Natural killer cell (primary cell): ENCODE measurements at regions not wholly inside any gene's neighbourhood (a gene's known extent, or its start where the extent isn't known, plus 50 kb on each side); places are given as distances from the start of the nearest gene placed in this dataset.

ENCODE experiments used
- ATAC-seq, 3 donors: fragments of 150-1000 bp in 2 of 3; fragments of 200-7000 bp in 1 of 3; cut with Tn5 transposase; 1 replicate in 1 of 3; 2 replicates in 2 of 3; pipeline ENCODE4 v1.10.0; 2021; ENCODE audit warnings: mild to moderate bottlenecking in 2 of 3, moderate library complexity in 2 of 3
- DNase-seq, 2 donors: peaks; one replicate each; pipeline versions ENCODE4 v3.0.0 to v3.0.0-alpha.2; 2013 to 2021; ENCODE audit warnings: mixed read lengths in 1 of 2
- H3K27ac ChIP-seq: one replicate; pipeline ENCODE4 v1.5.1; 2013; ENCODE audit warnings: mild to moderate bottlenecking, low read length
- H3K27me3 ChIP-seq: one replicate; pipeline ENCODE4 v1.6.1; 2013; ENCODE audit warnings: low read length; ENCODE audit not compliant: control insufficient read depth, insufficient read depth
- H3K36me3 ChIP-seq: one replicate; pipeline ENCODE4 v1.6.1; 2013; ENCODE audit warnings: low read length; ENCODE audit not compliant: control insufficient read depth, insufficient read depth
- H3K4me1 ChIP-seq: one replicate; pipeline ENCODE4 v1.6.1; 2013; ENCODE audit warnings: low read length; ENCODE audit not compliant: control insufficient read depth, insufficient read depth
- H3K4me3 ChIP-seq: one replicate; pipeline ENCODE4 v1.5.1; 2013; ENCODE audit warnings: low read length
- H3K9me3 ChIP-seq: one replicate; pipeline ENCODE4 v1.6.1; 2013; ENCODE audit warnings: low read length; ENCODE audit not compliant: control insufficient read depth, insufficient read depth
- H3K27ac Mint-ChIP-seq, 2 donors: one replicate each; pipeline ENCODE4 v1.8.0; 2022; ENCODE audit warnings: mild to moderate bottlenecking in 2 of 2, mixed read lengths in 2 of 2, moderate library complexity in 1 of 2
- H3K27me3 Mint-ChIP-seq, 2 donors: one replicate each; pipeline ENCODE4 v1.8.0; 2022; ENCODE audit warnings: low read depth in 2 of 2, mixed read lengths in 2 of 2
- H3K36me3 Mint-ChIP-seq: one replicate; pipeline ENCODE4 v1.8.0; 2022; ENCODE audit warnings: mixed read lengths
- H3K4me1 Mint-ChIP-seq, 2 donors: one replicate each; pipeline ENCODE4 v1.8.0; 2022; ENCODE audit warnings: mixed read lengths in 2 of 2
- H3K4me3 Mint-ChIP-seq: one replicate; pipeline ENCODE4 v1.8.0; 2022; ENCODE audit warnings: mild to moderate bottlenecking, moderate library complexity, mixed read lengths
- H3K9me3 Mint-ChIP-seq, 2 donors: one replicate each; pipeline ENCODE4 v1.8.0; 2022; ENCODE audit warnings: mixed read lengths in 2 of 2
- CTCF ChIP-seq: fragments of 200-600 bp; IDR thresholded peaks from one replicate; pipeline ENCODE4 v1.8.0; 2022; ENCODE audit warnings: antibody characterized with exemption
- WGBS: methylation state at CpG from one replicate; pipeline ENCODE4 v1.1.7; 2013; ENCODE audit warnings: missing lambda C conversion rate; ENCODE audit not compliant: insufficient coverage; 5-methylcytosine and 5-hydroxymethylcytosine counted together
- intact Hi-C: fragments of 100-400 bp; cut with micrococcal nuclease; formaldehyde crosslinking; loops from one replicate; pipeline ENCODE4 v1.14.2; 2022

DNA sequence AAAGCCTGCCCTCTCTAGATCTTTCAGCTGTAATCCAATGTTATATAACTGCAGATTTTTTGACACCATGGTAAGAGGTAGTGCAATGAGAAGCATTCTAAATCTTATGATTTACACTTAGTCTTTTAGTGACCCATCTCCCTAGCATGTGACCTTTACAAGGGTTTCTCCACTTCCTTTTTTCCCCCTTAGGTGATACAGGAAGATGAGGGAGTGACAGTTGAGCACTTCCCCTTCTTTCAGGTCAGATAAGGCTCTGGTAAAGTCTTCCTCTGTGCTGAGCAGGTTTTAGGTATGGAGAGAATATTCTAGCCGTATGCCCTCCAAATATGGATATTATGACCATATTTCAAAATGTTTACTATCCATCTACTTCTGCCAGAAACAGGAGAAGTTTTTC lies 753.6 kb downstream of the JRKL start:
- Mint-ChIP-seq H3K36me3 (peaks cover 9% of the 10 kb centered on the region), H3K4me1 (no peaks in the 10 kb centered on the region), H3K27me3 (no peaks in the 10 kb centered on the region), H3K27ac (no peak overlapping the region), H3K4me3 (no peak overlapping the region), H3K9me3 (peaks cover 16 to 40% of the 10 kb centered on the region in 2 donors)
- Histone ChIP-seq H3K4me1 (no peaks in the 10 kb centered on the region), H3K4me3 (no peak overlapping the region), H3K9me3 (peaks cover 7% of the 10 kb centered on the region), H3K27ac (no peak overlapping the region), H3K36me3 (no peaks in the 10 kb centered on the region), H3K27me3 (no peaks in the 10 kb centered on the region)
- intact Hi-C loops, result no loop called here
- TF ChIP-seq CTCF, result no peak
- no peak for ATAC-seq
- 75% methylated on average over 1 of the region's 1 CpG for WGBS
- no peak for DNase-seq

DNA sequence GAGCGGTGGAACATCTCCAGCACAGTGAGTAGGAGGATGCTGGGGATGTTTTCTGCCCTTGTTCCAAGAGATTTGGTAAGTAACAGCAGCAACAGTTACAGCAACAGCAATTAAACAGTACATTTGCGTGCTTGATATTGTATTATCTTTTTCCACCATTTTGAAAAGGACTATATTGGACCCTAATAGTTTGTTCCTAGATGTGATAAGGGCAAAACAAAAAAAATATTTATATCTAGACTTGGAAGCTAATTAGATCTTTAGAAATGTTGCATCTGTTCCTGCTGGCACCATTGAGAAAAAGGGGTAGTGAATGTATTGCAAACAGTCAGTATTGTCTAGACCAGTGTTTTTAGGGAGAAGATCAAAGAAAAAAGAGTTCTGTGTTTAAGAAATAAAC lies 759.9 kb downstream of the JRKL start:
- no peak overlapping the region for H3K27ac Mint-ChIP-seq
- TF ChIP-seq CTCF, result no peak

GRCh38 chr11:97157221-97157740 lies 767.5 kb downstream of the JRKL start:
- Mint-ChIP-seq H3K4me3 (no peak overlapping the region), H3K9me3 (peaks cover 16 to 25% of the 10 kb centered on the region in 2 donors), H3K27me3 (no peaks in the 10 kb centered on the region), H3K36me3 (no peaks in the 10 kb centered on the region), H3K27ac (no peak overlapping the region), H3K4me1 (no peaks in the 10 kb centered on the region)
- intact Hi-C loops, result no loop called here
- Histone ChIP-seq H3K27me3 (no peaks in the 10 kb centered on the region), H3K9me3 (no peaks in the 10 kb centered on the region), H3K27ac (no peak overlapping the region), H3K36me3 (no peaks in the 10 kb centered on the region), H3K4me1 (no peaks in the 10 kb centered on the region), H3K4me3 (no peak overlapping the region)
- ATAC-seq (no peak), DNase-seq (no peak)
- 79% methylated on average over 1 of the region's 2 CpGs for WGBS
- TF ChIP-seq CTCF, result no peak

More for the DNA sequence above, 759.9 kb downstream of the JRKL start:
- intact Hi-C loops, result no loop called here
- ATAC-seq (no peak), DNase-seq (no peak)
- no CpG with 5 or more reads among the region's 2 CpGs for WGBS
- no peaks in the 10 kb centered on the region for H3K36me3 ChIP-seq
- no peaks in the 10 kb centered on the region for H3K4me1 Mint-ChIP-seq
- H3K9me3 Mint-ChIP-seq, result peaks cover 15 to 23% of the 10 kb centered on the region in 2 donors
- H3K4me1 ChIP-seq, result no peaks in the 10 kb centered on the region
- H3K27ac ChIP-seq, result no peak overlapping the region
- H3K27me3 ChIP-seq, result no peaks in the 10 kb centered on the region
- no peak overlapping the region for H3K4me3 Mint-ChIP-seq
- no peaks in the 10 kb centered on the region for H3K27me3 Mint-ChIP-seq
- H3K9me3 ChIP-seq, result no peaks in the 10 kb centered on the region
- no peaks in the 10 kb centered on the region for H3K36me3 Mint-ChIP-seq
- no peak overlapping the region for H3K4me3 ChIP-seq

- H3K36me3 Mint-ChIP-seq, result no peaks in the 10 kb centered on the region
- DNase-seq, result no peak
- Histone ChIP-seq H3K9me3 (no peaks in the 10 kb centered on the region), H3K36me3 (no peaks in the 10 kb centered on the region), H3K4me3 (no peak overlapping the region), H3K27ac (no peak overlapping the region), H3K27me3 (no peaks in the 10 kb centered on the region), H3K4me1 (no peaks in the 10 kb centered on the region)
- H3K9me3 Mint-ChIP-seq, result peaks cover 17 to 29% of the 10 kb centered on the region in 2 donors
- H3K27ac Mint-ChIP-seq, result no peak overlapping the region
- 27% methylated on average over 1 of the region's 5 CpGs for WGBS
- no peaks in the 10 kb centered on the region for H3K4me1 Mint-ChIP-seq
- no peak for ATAC-seq
- H3K4me3 Mint-ChIP-seq, result no peak overlapping the region
- intact Hi-C loops, result no loop called here
- H3K27me3 Mint-ChIP-seq, result no peaks in the 10 kb centered on the region
- no peak for TF ChIP-seq CTCF
Measured at GRCh38 chr11:97158243-97158642, 768.4 kb downstream of the JRKL start.
